ENCODE measurements at regions not wholly inside any gene's neighbourhood (a gene's known extent, or its start where the extent isn't known, plus 50 kb on each side); places are given as distances from the start of the nearest gene placed in this dataset.

DNA sequence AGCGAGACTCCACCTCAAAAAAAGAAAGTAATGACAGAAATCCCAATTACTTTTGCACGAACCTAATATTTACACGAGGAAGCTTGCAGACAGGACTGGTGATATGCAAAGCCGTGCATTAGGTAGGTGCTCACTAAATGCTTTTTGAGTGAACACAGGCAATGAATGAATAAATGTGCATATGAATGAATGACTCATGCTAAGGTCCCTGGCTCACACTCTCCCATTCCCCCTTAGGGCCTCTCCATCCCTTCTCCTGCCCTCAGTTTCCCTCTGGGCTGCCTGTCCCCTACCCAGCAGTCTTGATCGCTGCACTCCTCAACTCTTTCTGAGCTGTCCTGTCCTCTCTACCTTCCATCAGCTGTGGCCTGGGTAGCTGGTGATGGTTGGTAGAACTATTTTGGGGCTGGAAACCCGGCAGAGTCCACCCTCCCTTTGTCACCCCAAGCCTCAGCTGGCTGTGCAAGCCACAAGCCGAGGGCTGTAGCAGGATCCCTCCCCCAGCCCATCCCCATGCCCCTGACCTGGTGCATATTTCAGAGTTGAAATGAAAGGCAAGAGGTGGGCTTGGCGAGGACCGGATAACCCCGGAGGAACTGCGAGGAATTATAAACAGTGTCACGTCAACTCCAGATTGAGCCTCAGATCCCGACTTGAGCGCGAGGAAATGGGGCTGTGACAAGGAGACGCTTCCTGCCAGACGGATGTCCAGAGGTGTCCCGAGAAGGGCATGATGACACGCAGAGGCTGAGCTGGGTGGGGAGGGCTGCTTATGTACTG is 191.7 kb upstream of the GSC start:
- intact Hi-C loops (cut with DNase I), result no loop called here
- no peak for DNase-seq

DNA sequence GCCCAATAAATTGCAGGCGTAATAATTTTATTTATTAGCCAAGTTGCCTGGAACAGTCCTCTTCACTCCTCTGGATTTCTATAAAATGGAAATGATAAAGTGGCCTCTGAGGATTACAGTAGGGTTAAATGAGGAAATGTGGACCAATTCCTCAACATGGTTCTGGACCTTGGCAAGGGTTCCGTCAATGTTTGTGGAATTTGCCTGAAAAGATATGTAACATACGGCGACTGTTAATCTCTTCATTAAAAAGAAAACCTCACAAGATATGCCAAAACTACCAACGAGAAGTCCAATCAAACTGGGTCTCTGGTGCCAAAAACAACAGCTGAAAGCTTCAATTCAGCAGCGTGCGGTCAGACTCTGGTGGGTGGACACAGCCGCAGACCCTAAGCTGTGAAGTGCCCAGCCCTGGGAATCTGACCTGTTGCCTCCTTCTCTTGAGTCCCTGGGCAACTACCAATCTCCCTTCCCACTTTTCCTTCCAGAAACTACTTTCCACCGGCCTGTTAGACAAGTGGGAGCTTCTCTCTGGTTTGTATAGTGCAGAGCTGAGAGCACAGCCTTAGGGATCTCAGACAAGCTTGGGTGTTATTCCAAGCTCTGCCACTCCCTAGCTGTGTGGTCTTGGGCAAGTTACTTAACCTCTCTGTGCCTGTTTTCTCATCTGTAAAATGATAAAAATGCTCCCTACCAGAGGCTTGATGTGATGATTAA is 190.5 kb upstream of the GSC start:
- no peak for DNase-seq
- intact Hi-C loops (cut with DNase I), result no loop called here

DNA sequence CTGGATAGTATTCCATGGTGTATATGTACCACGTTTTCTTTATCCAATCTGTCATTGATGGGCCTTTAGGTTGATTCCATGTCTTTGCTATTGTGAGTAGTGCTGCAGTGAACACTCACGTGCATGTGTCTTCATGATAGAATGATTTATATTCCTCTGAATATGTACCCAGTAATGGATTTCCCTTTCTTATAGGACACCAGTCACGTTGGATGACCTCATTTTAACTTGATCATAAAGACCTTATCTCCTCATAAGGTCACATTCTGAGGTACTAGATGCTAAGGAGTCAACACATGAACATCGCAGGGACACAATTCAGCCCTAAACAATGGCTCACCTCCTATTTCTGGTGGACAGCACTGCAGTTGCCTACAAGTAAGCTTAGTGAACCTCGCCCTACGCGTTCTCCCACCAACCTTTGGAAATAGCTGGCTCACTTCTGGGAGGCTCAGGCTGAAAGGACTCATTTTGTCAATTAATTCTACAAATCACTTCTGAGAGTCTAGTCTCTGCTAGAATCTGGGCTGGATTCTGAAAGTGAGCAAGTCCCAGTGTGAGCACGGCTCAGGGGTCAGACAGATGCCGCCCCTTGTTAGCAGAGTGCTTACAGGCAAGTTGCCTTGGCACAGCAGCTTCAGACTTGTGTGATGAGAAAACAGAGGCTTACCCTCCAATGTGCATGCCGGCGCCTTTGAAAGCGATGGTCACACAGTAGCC is 183.8 kb upstream of the GSC start:
- intact Hi-C loops (cut with DNase I), result no loop called here
- no peak for DNase-seq

DNA sequence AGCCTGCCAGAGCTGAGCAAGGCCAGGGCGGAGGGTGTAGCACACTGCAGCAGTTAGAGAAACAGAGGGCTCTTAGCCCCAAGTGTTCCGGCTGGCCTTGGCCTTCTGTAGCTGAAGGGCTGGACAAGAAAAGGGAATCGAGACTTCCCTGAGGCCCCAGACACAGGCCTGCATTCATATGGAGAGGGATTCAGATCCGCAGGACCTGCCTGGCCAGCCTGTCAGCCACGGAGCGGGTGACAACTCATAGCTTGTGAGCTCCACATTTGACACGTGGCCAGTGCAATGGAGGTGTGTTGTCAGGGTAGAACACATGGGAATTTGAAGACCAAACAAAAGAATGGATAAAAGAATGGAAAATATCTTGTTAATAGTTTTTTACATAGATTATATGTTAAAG is 182.2 kb upstream of the GSC start:
- DNase-seq, result no peak
- intact Hi-C loops (cut with DNase I), result no loop called here

DNA sequence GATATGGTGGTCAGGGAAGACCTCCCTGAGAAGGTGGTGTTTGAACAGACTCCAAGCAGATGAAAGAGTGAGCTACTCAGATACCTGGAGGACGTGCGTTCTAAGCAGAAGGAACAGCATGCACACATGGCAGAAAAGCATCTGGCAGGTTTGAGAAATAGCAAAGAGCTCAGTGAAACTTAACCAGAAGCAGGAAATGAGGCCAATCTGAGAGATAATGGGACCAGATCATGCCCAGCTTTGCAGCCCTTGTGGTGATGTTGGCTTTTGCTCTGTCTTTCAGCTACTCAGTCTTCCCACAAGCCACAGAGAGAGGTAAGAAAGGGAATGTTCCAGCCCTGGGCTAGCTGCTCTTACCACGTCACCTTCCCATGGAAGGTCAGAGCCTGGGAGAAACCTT is 176.3 kb upstream of the GSC start:
- intact Hi-C loops (cut with DNase I), result no loop called here
- DNase-seq, result no peak

DNA sequence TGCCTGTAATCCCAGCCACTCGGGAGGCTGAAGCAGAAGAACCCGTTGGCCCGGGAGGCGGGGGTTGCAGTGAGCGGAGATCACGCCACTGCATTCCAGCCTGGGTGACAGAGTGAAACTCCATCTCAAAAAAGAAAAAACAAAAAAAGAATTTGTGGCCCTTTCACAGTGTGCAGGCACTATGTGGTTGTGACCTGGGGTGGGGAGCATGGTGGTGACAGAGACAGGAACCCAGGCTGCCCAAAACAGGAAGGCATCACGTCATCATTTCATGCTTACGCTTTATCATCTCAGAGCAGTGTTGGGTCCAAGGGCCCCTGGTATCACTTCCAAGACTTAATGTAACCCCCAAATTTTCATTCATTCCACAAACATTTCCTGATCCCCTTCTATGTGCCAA is 175.7 kb upstream of the GSC start:
- no peak for DNase-seq
- intact Hi-C loops (cut with DNase I), result no loop called here

DNA sequence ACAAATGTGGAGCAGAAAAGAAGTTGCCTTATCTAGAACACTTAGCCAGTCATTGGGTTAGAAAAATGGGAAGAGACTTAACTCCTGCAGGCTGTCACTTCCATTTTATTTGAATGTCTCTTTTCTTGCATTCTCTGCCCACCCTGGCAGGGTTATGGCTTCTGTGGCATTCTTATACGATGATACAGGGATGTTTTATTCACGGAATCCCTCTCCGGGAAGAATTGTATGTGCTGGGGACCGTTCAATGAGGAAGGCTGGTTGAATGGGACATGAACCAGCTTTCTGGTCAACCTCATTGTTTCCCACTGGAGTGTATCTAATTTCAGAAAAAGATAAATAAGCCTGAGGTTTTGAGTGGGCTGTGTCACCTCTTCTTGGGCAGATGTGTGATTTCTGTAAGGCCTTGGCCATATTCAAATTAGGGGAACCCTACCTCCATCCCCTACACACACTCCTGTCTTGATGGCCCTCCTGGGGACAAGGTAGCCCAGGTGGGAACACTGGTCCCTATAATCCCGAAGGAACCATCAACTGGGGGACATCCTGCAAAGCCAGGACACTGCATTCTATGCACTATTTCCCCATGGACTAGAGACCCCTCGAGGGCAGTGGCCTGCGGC is 174.8 kb upstream of the GSC start:
- intact Hi-C loops (cut with DNase I), result no loop called here
- DNase-seq, result no peak

DNA sequence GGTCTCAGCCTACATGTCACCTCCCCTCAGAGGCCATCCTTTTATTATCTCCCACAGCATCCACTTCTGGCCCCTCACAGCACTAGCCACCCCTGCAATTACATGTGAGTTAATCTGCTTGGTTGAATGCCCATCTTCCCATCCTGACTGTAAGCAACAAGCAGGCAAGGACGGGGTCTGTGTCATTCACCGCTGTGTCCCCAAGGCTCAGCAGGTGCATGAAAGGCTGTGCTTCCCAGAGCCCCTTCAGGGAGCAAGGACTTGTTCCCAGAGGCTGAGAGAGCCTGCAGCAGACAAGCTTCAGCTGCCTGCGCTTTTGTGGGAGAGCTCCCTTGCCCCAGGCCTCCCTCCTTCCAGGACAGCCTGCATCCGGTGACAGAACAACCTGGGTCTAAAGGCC is 172.7 kb upstream of the GSC start:
- DNase-seq, result no peak
- intact Hi-C loops (cut with DNase I), result no loop called here

DNA sequence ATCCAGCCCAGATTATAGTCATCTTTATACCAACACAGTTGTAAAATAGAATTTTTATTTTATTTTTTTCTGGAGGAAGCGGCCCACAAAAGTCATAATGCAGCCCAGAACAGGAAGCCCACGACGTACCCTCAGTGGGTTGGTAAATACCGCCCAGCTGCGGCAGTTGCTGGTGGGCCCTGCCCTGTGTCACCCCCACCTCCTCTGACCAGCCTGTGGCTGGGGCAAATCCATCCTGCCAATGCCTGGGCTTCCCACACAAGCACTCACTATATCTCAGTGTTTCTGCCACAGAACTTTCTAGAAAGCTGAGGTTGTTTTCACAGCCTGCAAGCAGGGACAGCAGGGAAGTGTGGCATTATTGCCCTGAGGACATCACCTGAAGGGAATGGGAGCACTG is 171.4 kb upstream of the GSC start:
- intact Hi-C loops (cut with DNase I), result no loop called here
- no peak for DNase-seq

DNA sequence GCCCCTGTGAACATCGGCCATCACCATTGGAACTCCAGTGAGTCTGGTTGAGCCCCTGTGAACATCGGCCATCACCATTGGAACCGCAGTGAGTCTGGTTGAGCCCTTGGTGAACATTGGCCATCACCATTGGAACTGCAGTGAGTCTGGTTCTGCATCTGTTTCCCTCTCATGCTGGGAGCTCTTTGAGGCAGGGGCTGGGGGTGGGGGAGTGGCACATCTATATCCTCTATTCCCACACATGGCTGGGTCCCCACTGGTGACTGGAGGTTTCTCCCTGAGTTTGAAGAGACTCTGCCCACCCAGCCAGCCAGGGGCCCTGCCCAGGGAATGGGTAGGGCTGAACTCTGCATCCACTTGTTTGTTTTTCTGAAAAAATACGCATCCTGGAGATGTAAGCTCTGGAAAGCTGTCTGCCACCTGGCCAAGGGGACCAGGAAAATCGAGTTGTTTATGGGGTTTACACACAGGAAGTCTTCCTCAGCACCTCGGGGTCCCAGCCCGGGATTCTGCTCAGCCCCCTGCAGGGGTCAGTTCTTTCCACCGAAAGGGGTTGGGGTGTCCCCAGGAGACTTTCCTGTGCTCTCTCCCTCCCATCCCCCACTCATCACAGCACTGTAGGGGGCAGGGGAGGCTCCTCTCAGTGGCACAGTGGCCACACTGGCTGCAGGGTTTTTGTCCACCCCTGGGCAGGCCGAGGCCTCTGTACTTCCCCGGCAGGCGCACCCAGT is 170.5 kb upstream of the GSC start:
- intact Hi-C loops (cut with DNase I), result no loop called here
- DNase-seq, result no peak

DNA sequence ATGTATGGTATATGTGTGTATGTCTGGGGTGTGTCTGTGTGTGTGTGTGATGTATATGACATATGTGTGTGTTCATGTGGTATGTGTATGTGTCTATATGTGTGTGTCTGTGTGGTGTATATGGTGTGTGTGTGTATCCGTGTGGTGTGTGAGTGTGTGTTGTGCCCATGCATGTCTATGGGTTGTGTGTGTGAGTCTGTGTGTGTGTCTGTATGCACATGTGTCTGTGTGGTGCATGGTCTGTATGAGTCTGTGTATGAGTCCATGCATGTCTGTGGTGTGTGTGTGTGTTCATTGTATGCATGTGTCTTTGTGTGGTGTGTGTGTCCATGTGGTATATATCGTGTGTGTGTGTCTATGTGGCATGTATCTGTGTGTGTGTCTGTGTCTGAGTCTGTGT is 168.1 kb upstream of the GSC start:
- intact Hi-C loops (cut with DNase I), result no loop called here
- DNase-seq, result no peak

DNA sequence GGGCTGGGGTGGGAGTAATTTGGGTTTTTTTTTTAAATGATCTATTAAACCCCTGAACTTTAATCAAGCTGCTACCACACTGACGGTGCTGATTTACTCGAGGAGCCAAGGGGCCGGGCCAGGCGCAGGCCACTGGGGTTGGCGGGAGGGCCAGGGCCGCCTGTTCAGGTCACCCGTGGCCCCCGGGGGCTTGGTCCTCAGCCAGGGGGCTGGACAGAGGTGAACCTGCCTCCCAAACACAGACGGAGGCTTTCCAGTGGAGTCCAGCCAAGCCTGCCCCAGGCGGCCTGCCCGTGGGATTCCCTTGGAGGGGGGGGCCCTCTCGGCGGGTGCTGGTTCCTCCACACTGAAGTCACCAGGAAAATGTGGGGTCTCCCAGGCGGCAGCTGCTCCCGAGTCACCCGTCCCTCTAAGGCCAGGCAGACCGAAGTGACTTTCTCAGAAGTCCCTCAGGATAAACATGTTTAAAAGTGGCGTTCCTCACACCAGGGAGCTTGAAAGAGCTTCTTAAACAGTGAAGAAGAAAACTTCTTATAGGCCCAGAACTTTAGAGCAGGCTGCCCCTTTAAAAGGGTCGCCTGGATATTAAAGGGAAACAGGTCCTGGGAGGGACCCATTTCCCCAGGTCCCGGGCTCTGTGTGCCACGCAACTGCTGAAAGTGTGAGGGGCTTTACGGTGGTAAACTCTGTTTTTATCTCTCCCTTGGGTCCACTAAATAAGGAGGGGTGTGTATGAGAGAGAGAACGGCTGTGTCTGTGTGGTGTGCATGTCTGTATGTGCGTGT is 167.2 kb upstream of the GSC start:
- intact Hi-C loops (cut with DNase I), result no loop called here
- DNase-seq, result peak in 7 of 10 donors; percentile 7 to 88 (median 29)

DNA sequence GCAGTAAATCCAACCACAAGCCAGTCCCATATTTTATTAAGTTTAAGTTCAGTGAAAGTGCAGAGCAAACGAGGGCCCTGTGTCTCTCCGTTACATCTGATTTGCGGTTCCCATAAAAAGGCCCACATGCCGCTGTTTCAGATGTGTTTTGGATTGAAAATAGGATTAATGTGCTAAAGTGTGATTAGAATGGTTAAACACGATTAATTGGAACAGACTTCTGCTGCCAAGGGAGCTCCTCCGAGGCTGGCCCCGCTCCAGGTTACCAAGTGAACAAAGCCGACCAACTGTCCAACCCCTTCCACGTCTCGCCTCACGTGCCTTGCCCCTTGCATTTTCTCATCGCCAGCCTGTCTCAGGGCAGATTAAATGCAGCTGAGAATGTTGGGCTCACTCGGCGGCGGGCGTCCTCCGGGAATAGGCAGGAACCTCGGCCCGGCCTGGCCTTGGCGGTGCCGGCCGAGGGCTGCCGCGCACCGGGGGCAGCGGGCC is 166.5 kb upstream of the GSC start:
- DNase-seq, result peak; percentile 65 to 95 (median 76)
- intact Hi-C loops (cut with DNase I), result no loop called here

DNA sequence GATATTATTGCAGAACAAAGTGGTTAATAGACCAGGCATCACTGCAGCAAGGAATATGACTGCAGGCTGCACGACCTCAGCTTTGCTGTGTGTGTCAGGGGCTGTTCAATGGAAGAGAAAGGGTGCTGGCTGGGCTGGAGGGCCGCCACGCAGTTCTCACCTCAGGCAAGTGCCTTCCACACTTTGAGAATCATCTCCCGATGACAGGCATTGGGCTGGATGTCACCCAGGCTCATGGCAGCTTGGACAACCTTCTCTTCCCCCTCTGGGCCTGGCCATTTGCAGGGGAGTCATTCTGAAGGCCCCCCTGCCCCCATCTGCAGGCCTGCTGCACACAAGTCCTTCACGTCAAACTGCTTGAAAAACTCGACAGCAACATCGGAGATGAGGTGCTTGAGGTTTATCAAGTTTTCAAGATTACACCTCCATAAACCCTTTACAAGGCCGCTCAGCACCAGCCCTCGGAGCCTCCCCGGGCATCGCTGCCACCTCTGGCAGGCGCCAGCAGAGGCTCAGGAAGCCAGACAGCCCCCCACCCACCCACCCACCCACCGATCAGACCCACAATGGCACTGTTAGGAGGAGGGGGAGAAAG is 165.9 kb upstream of the GSC start:
- no peak for DNase-seq
- intact Hi-C loops (cut with DNase I), result no loop called here

DNA sequence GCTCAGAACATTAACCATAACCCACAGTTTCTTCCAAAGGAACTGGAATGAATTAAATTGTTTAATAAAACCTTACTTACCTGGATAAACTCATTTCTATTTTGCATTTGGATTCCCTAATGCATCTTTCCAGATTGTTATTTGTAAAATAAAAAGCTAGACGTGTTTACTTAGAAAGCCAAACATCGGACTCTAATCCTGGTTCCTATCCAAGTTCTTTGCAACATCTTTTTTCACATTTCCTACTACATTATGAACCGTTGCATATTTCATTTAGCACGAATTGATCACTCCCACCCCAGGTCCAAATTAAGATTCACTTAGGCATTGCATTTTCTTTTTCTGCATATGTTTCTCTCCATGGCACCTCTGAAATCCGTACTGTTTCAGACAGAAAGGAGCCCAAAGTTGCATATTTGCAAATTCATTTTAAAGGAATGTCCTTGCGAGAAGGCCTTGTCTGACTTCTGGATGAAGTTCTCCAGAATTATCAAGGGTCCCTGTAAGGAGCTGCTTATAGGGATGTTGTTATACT is 164.4 kb upstream of the GSC start:
- intact Hi-C loops (cut with DNase I), result no loop called here
- no peak for DNase-seq

DNA sequence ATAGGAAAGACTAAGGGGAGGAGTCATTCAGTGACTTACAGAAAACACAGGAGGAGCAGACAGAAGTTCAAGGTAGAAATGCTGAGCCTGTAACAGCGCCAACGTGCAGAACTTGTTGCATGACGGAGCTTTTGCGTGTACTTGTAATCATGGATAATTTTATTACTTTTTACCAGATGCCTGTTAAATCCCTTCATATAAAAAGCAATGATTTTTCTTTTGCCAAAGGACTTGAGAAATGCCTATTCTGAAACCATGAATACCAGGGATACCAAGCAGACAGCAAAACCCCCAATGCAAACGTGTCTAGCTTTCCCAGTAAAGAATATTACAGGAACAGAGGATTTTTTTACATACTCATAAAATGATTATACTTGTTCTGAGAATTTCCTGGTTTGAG is 163.6 kb upstream of the GSC start:
- intact Hi-C loops (cut with DNase I), result no loop called here
- no peak for DNase-seq

DNA sequence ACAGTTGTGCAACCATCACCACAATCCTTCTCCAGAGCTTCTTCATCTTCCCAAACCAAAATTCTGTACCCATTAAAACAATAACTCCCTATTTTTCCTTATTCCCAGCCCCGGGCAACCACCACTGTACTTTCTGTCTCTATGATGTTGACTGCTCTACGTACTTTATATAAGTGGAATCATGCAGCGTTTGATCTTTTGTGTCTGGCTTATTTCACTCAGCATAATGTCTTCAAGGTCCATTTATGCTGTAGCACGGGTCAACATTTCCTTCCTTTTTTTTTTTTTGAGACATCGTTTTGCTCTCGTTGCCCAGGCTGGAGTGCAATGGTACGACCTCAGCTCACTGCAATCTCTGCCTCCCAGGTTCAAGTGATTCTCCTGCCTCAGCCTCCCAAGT is 162.7 kb upstream of the GSC start:
- intact Hi-C loops (cut with DNase I), result no loop called here
- no peak for DNase-seq

DNA sequence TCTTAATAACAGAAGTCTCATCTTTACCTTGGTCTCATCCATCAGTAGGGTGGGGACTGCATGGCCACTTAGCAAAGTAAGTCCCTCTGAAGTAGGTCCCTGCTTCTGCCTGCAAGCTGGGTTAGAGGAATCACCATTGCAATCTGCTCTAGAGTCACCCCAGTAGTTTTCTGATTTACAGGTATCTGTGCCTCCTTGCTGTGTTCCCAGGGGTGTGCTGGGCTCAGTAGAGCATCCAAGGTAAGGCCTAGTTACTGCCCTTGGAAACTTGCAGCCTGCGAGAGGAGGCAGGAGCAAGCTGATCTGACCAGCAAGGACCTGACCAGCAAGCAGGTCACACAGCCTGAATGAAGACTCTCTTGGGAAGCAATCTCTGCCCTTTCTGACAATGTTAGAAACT is 160.8 kb upstream of the GSC start:
- no peak for DNase-seq
- intact Hi-C loops (cut with DNase I), result no loop called here

DNA sequence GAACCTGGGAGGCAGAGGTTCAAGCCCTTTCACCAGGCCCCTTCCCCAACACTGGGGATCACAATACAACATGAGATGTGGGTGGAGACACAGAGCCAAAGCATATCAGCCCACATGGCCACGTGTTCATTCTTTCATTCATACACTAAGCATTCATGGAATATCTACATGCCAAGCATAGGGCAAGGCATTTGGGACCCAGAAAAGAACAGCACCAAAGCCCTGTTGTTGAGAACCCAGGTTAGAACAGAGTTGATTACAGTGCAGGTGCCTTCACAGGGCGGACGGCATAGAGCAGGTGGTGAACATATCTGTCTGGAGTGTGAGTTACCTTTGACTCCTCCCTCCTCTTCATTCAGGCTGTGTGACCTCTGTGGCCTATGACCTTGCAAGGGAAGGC is 159.4 kb upstream of the GSC start:
- intact Hi-C loops (cut with DNase I), result no loop called here
- no peak for DNase-seq
